OCI-LY7 (cell line): ENCODE measurements at regions not wholly inside any gene's neighbourhood (a gene's known extent, or its start where the extent isn't known, plus 50 kb on each side); places are given as distances from the start of the nearest gene placed in this dataset.

ENCODE experiments used
- BruUV-seq: library from RNA; stranded (reverse); fragments of 400-500 nt; replicated peaks from 2 replicates; lab custom pipeline; 2021; lab: Mats Ljungman, UMichigan
- CTCF ChIA-PET: fragments of 300-600 bp; sonication (Branson Sonifier 250); formaldehyde crosslinking; loops from one replicate; lab custom pipeline; 2022; ENCODE audit warnings: antibody characterized with exemption; ENCODE audit not compliant: unreplicated experiment; lab: Charles Lee
- POLR2A ChIA-PET: fragments of 300-600 bp; sonication (Branson Sonifier 250); formaldehyde crosslinking; loops from one replicate; lab custom pipeline; 2022; ENCODE audit warnings: antibody characterized with exemption; lab: Charles Lee
- DNase-seq: peaks from one replicate; pipeline ENCODE4 v3.0.0-alpha.2; 2015; ENCODE audit warnings: low spot score
- H2AFZ ChIP-seq: fragments of 200-600 bp; sonication (generic), shearing (Covaris generic); 2 replicates; pipeline ENCODE4 v1.6.1; 2014; ENCODE audit warnings: mild to moderate bottlenecking, antibody characterized with exemption, low read length, moderate library complexity
- H3K27ac ChIP-seq: fragments of 200-600 bp; sonication (generic); 2 replicates; pipeline ENCODE4 v1.5.1; 2014; ENCODE audit warnings: mixed run types, low read depth, mild to moderate bottlenecking, moderate library complexity, low read length, inconsistent platforms; ENCODE audit not compliant: poor library complexity, severe bottlenecking
- H3K36me3 ChIP-seq: fragments of 200-600 bp; sonication (generic); 2 replicates; pipeline ENCODE4 v1.6.1; 2014; ENCODE audit warnings: mild to moderate bottlenecking, antibody characterized with exemption, low read length, moderate library complexity, mixed read lengths; ENCODE audit not compliant: insufficient read depth
- H3K4me1 ChIP-seq: fragments of 200-600 bp; sonication (generic); 2 replicates; pipeline ENCODE4 v1.5.1; 2014; ENCODE audit warnings: mild to moderate bottlenecking, low read length; ENCODE audit not compliant: insufficient read depth, poor library complexity, severe bottlenecking
- H3K4me2 ChIP-seq: fragments of 200-600 bp; sonication (generic); 2 replicates; pipeline ENCODE4 v1.6.1; 2014; ENCODE audit warnings: mild to moderate bottlenecking, low read length
- H3K4me3 ChIP-seq: fragments of 200-600 bp; sonication (generic); 2 replicates; pipeline ENCODE4 v1.5.1; 2014; ENCODE audit warnings: mild to moderate bottlenecking, low read depth, low read length; ENCODE audit not compliant: poor library complexity, severe bottlenecking
- H3K79me2 ChIP-seq: fragments of 200-600 bp; sonication (generic); 2 replicates; pipeline ENCODE4 v1.6.1; 2016; ENCODE audit warnings: low read depth, mild to moderate bottlenecking, low read length, moderate library complexity, mixed read lengths; ENCODE audit not compliant: insufficient read depth
- H3K9me2 ChIP-seq: fragments of 200-600 bp; sonication (generic); 2 replicates; pipeline ENCODE4 v1.6.1; 2016; ENCODE audit warnings: mild to moderate bottlenecking, low read length, mixed read lengths; ENCODE audit not compliant: insufficient read depth
- H3K9me3 ChIP-seq: fragments of 200-600 bp; sonication (generic); 2 replicates; pipeline ENCODE4 v1.6.1; 2014; ENCODE audit warnings: mild to moderate bottlenecking, mixed run types, low read length, mixed read lengths
- H4K20me1 ChIP-seq: fragments of 200-600 bp; sonication (generic); 2 replicates; pipeline ENCODE4 v1.6.1; 2014; ENCODE audit warnings: mild to moderate bottlenecking, antibody characterized with exemption, low read length, moderate library complexity, mixed read lengths; ENCODE audit not compliant: insufficient read depth
- CTCF ChIP-seq: fragments of 200-600 bp; sonication (generic); conservative IDR thresholded peaks from 2 replicates; pipeline ENCODE4 v1.5.1; 2014; ENCODE audit warnings: mild to moderate bottlenecking, antibody characterized with exemption, low read length, moderate library complexity, mixed read lengths
- EZH2phosphoT487 ChIP-seq: fragments of 200-600 bp; sonication (generic); IDR thresholded peaks from 2 replicates; pipeline ENCODE4 v1.6.1; 2018; ENCODE audit warnings: low read depth, borderline replicate concordance, mild to moderate bottlenecking, mixed run types, antibody characterized with exemption, low read length, moderate library complexity, mixed read lengths
- intact Hi-C: fragments of 100-400 bp; cut with micrococcal nuclease; formaldehyde crosslinking; loops from one replicate; pipeline ENCODE4 v1.10.0; 2022; ENCODE audit not compliant: unreplicated experiment

- TF ChIP-seq CTCF (no peak), EZH2phosphoT487 (no peak)
- BruUV-seq, result no TSS peak
- Histone ChIP-seq H3K4me2 (no peak overlapping the region), H4K20me1 (no peaks in the 10 kb centered on the region), H3K4me1 (no peaks in the 10 kb centered on the region), H3K27ac (no peak overlapping the region), H3K79me2 (no peaks in the 10 kb centered on the region), H3K9me3 (no peaks in the 10 kb centered on the region), H3K4me3 (no peak overlapping the region), H3K9me2 (no peaks in the 10 kb centered on the region), H3K36me3 (no peaks in the 10 kb centered on the region), H2AFZ (no peak overlapping the region)
- CTCF ChIA-PET, result no interaction called here
- POLR2A ChIA-PET, result no interaction called here
- no peak for DNase-seq
- intact Hi-C loops, result no loop called here
Measured at GRCh38 chr5:111627862-111628261, 115.5 kb upstream of the STARD4 start.

- intact Hi-C loops, result no loop called here
Measured at GRCh38 chr5:111626473-111627148, 114.3 kb upstream of the STARD4 start.

More at GRCh38 chr5:111626473-111627148, 114.3 kb upstream of the STARD4 start:
- DNase-seq, result no peak
- Histone ChIP-seq H4K20me1 (no peaks in the 10 kb centered on the region), H3K27ac (no peak overlapping the region), H3K79me2 (no peaks in the 10 kb centered on the region), H3K9me2 (no peaks in the 10 kb centered on the region), H3K36me3 (no peaks in the 10 kb centered on the region), H3K4me1 (no peaks in the 10 kb centered on the region), H2AFZ (no peak overlapping the region), H3K4me3 (no peak overlapping the region), H3K4me2 (no peak overlapping the region), H3K9me3 (no peaks in the 10 kb centered on the region)
- ChIA-PET CTCF (no interaction called here), POLR2A (no interaction called here)
- no peak for TF ChIP-seq EZH2phosphoT487
- TF ChIP-seq CTCF, result no peak
- BruUV-seq, result no TSS peak
